Right kidney (tissue), 1 donor: ENCODE measurements at regions not wholly inside any gene's neighbourhood (a gene's known extent, or its start where the extent isn't known, plus 50 kb on each side); places are given as distances from the start of the nearest gene placed in this dataset.
"Not testable (repeated sequence)": the region's sequence is repeated elsewhere in the genome, so short reads cannot be mapped to it uniquely, and the experiment has no call there.

Experiments used
- DNase-seq: peaks from one replicate; pipeline ENCODE4 v3.0.0-alpha.2; 2016

DNA sequence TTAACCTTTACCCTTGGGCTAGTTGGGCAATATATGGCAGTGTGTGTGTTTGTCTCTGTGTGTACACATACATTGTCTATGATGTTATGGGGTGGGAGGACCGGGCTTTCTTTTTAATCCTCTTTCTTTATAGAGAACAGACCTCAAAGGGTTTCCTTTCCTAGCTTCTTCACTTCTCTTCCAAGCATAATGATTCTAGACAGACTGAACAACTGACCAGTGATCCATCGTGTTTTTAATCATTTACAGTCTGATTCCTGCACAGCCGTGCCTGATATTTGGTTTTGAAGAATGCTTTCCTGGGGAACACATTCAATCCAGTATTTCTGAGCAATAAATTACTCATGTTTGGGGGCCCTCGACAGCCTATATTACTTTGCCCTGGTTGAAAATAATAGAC is 481.1 kb upstream of the DCN start:
- no peak for DNase-seq

DNA sequence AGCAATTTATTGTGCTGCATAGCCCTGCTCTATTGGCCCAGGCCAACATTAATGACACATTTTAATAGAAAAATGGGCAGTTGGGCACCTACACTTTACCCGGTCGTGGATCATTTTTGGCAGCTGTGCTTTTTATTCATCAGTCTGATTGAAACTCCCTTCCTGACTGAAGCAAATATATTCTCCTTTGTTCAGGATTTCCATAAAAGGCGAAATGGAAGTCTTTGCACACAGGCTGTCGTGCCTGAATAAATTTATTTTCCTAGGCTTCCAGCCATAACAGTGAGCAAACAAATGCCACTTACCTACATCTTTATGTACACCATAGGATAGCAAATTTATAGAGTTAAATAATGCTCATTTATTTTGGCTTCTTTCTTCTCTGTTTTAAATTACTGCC is 480.7 kb upstream of the DCN start:
- no peak for DNase-seq

DNA sequence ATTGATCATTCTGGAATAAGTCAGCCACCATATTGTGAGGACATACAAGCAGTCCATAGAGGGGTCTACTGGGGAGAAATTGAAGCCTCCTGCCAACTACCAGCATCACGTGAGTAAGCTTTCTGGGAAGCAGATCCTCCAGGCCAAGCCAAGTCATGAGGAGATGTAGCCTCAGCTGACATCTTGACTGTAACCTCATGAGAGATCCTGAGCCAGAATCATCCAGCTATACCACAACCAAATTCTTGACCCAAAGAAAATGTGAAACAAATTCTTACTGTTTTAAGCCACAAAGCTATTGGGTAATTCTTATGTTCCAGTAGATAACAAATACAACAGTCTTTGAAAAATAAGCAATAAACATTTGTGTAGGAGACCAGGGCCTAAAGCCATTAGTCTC is 479.4 kb upstream of the DCN start:
- no peak for DNase-seq

DNA sequence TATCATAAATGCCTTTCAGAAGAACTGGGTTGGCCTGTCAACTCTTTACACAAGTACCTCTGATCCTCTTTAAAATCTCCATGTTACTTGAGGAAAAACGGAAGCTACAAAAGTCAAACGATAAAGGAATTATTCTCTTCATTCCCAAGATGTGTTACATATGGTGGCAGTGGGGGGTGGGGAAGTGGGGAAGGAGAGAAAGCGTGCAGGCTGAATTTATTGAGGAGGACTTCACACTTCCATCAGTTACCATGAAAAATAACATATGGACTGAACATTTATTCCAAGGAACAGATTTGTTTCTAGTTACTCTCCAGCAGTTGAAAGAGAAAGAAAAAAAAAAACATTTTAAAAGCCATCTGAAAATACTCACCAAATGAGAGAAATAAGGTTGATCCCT is 474.4 kb upstream of the DCN start:
- no peak for DNase-seq

DNA sequence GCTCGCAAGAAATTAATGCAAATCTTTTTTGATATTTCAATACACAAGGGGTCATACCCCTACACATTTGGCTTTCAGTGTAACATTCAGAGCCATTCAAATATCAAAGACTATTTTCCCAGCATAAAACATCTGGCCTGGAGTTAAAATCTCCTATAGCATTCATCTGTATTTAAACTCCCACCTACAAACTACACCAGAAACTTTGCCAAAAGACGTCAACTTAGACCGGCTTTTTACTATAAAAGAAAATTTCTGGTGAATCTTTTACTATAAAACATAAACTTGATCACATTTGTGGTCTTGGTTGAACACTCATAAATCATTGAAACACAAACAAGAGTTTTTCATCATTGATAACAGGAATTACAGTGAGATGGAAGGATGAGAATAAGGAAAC is 473.3 kb upstream of the DCN start:
- DNase-seq: no peak

DNA sequence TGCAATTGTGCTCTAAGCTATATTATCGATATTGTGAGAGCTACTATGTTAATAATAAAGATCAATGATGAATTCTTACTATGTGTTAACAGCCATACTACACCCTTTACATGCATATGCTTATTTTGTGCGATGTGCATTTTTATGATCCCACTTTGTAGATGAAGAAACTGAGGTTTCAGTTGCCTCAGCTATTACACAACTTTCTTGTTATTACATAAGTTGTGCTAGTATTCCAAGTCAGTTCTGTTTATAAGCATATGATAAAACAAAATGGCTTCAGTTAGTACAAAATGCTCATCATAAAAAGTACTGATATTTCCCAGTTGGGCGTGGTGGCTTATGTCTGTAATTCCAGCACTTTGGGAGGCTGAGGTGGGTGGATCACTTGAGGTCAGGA is 471.5 kb upstream of the DCN start:
- DNase-seq: no peak

DNA sequence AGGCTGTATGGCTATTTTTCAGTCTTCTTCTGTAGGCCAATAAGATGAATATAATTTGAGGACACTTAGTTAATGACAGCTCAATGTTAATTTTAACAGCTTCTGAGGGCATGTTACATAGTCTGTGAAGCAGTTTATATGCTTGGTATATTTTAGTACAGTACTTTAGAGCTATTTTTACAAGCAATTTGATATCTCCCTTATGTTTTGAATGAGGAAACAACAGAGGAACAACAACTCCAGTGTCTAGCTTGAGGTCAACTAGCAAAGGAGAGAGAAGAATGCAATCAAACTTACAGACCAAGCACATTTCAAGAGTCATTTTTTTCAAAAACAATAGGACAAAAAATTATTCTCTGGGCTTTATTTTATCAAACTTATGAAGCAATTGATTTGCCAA is 469.1 kb upstream of the DCN start:
- no peak for DNase-seq

DNA sequence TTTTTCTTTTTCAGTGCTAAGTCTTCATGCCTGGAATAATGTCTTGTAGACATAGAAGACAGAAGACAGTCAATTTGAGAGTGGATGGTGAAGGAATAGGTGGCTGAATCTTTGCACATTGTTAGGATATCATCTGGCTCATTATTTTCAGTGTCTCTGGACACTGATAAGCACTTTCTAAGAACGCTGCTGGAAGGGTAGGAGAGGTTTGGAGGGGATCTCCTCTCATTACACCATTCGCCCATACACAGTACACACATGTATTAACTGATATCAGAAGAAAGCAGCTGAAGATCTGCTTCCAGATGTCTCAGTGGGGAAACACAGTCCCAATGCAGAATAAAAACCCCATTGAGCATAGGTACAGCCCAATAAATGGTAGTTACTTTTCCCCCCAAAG is 461.1 kb upstream of the DCN start:
- no peak for DNase-seq

DNA sequence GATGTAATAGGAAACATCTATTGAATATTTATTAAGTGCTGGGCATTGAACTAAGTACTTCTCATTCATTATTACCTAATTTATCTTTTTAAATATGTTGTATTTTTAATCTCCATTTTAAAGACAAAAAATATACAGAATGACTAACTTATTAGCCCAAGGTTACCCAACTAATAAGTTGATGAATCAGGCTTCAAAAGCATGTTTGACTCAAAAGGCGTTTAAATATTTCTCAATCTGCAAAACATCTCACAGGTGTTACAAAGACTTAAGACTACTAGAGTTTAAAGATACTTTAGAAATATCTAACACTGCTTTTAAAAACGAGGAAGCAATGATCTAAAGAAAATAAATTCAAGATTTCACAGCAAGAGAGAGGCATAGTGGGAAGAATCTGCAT is 457.4 kb upstream of the DCN start:
- DNase-seq: no peak

DNA sequence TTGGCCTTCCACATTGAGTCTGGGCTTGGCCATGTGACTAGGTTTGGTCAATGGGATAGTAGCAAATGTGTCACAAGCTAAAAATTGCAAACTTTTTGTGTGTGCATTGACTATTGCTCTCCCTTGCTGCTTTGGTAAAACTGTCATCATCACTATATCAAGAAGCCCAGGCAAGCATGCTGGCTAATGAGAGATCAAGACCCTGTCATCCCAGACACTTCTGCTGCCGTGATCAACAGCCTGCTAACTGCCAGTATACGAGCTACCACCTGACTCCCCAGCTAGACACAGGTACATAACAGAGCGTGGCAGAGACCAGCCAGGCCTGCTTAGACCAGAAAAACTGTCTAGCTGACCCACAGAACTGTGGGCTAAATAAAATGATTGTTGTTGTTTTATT is 456.7 kb upstream of the DCN start:
- no peak for DNase-seq

DNA sequence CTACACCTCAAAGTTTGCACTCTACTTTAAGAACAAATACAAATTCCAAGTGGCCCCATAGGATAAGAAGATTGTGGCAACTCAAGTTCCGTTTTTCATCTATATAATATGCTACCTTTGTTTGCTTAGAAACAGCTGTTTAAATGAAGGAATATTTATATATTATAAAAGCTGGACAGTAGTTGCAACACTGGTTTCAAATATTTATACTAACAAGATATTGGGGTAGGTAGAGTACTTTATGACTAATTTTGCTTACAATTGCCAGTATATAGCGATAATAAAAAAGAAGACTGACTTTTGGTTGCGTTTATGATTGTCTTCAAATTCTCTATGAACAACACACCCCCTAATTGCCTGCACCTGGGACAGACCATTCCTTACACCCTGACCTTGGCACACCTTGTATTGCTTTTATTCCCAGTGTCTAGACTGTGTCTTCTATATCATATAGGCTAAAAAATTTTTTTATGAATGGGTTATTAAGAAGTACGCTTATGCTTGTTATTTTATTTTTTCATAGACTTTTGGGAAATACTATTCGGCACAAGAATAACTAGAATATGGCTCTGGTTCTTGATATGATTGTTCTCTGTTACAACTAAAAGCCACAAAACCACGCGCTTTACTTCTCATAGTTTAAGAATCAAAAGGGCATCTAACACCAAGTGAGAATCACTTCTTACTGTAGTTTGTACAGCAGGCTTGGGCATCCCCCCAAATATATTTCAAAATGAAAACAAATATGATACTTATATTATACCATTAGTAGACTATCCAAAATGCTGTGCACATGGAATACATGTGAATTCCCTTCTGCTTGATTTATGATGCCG is 455.4 kb upstream of the DCN start:
- DNase-seq: no peak

DNA sequence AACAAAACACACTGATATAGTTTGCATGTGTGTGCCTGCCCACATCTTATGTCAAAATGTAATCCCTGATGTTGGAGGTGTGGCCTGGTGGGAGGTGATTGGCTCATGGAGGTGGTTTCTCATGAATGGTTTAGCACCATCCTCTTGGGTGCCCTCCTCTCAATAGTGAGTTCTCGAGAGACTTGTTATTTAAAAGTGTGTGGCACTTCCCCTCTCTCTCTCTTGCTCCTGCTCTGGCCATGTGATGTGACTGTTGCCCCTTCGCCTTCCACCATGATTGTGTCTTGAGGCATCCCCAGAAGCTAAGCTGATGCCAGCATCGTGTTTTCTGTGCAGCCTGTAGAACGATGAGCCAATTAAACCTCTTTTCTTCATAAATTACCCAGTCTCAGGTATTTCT is 454.1 kb upstream of the DCN start:
- no peak for DNase-seq

DNA sequence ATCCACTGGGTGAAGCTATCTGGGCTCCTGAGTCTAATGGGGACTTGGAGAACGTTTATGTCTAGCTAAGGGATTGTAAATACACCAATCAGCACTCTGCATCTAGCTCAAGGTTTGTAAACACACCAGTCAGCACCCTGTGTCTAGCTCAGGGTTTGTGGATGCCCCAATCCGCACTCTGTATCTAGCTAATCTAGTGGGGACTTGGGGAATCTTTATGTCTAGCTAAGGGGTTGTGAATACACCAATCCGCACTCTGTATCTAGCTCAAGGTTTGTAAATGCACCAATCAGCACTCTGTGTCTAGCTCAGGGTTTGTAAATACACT is 451.7 kb upstream of the DCN start:
- DNase-seq: not testable (repeated sequence)

DNA sequence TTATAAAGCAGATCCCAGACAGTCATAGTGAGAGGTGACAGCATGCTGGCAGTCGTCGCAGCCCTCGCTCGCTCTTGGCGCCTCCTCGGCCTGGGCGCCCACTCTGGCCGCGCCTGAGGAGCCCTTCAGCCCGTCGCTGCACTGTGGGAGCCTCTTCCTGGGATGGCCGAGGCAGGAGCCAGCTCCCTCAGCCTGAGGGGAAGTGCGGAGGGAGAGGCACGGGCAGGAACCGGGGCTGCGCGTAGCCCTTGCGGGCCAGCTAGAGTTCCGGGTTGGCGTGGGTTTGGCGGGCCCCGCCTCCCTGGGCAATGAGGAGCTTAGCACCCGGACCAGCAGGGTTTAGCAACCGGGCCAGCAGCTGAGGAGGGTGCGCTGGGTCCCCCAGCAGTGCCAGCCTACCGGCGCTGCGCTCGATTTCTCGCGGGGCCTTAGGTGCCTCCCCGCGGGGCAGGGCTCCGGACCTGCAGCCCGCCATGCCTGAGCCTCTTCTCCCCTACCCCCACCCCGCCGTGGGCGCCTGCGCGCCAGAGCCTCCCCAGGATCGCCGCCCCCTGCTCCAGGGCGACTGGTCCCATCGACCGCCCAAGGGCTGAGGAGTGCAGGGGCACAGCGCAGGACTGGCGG is 451.2 kb upstream of the DCN start:
- DNase-seq: no peak

DNA sequence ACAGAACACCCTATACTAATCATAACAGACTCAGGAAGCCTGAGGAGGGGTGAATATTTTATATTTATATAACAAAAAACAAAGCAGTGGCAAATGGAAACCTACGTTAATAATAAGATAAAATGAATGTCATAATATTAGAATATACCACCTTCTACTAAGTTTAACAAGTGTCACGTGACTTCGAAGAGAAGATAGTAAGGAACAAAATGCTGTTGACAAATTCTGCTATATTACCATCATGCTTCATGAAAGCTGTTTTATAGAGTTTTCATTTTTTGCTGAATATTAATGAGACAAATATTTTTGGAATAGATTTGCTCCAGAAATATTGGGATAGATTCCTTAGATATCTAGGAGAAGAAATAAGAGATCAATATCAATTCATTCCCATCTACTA is 450.6 kb upstream of the DCN start:
- no peak for DNase-seq

DNA sequence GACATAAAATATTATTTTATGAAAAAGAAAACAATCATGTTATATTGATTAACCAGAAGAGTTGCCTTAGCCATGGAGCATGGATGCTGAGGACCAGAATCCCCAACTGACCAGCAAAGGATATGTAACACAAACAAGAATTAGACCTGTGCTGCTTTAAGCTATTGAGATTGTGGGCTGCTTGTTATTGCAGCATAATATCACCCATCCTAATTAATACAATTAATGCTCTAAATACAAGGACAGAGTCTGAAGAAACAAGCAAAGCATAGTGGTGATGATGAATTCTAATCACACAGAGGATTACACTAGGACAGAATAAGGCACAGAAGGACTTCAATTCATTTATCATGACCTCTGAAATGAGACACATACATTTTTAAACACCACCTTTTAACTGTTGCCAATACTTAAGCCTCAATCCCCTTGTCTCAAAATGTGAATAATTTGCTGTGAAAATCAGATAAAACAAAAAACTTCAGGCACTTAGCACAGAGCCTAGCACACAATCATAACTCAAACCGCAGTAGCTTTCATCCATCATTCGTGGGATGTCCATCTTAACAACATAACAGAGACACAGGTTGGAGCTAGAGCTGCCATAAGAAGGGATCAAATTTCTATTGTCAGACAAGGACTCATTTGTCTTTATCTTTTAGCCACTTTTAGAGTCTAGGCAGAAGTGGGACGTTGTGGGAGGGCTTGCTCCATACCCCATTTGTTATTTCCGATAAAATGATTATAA is 449.6 kb upstream of the DCN start:
- no peak for DNase-seq

DNA sequence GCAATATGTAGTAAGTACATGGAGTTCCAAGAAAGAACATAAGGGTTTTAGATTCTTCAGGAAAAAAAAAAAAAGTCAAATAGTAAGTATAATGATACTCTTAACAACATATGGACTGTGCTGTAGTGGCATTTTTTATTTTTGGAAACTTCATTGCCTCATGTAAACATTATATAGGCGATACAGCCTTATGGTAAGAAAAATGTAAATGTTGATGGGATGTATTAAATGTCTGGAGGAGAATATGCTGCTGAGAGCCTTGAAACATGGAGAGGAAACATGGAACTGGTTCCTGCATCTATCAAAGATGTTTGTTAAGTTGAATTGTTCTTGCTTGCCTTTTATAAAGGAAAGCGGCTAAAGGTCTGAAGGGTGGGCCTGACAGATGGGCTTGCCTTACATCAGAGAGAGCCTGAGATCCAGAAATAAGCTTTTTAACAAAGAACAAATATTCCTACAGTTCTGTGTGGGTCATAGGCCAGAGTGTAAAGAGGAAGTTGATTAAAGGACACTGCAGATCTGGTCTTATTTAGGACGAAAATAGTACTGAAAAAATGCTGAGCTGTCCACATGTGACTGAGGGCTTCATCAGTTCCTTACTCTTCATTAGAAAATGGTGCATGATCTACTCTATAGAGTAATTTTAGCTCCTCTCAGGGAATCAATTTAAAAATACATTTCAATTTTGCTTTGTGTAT is 448.1 kb upstream of the DCN start:
- DNase-seq: no peak

DNA sequence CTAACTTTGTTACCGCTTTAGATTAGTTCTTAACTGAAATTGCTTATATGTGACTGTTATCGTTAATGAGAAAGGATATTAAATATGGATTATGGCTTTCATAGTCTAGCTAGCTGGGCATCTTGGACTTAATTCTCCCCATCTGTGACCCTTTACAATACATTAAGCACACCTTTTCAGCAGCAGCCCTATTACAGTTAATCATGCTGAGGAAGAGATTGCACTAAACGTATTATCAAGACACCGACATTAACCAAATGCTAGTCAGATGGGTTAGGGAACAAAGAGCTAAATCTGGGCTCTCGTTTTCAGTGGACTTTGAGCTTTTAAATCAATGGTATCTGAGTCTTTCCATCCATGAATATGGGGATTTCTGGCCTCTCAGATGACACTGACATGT is 447.5 kb upstream of the DCN start:
- no peak for DNase-seq

DNA sequence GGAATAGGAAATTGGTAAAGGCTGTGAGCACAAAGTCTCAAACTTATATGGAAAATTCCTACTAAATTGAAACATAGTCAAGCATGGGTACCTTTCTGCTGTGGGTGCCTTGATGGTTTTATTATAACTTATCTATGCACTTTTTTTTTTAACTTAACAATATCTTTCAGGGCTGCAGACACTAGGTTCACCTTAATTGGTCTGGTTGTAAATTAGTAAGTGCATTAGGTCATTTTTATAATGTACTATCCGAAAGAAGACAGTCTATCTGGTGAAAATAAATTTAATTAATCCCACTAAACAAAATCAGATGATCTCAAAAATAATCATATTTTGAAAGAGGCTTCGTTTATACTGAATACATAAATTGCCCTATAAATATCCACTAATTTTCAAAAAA is 446.8 kb upstream of the DCN start:
- DNase-seq: no peak

DNA sequence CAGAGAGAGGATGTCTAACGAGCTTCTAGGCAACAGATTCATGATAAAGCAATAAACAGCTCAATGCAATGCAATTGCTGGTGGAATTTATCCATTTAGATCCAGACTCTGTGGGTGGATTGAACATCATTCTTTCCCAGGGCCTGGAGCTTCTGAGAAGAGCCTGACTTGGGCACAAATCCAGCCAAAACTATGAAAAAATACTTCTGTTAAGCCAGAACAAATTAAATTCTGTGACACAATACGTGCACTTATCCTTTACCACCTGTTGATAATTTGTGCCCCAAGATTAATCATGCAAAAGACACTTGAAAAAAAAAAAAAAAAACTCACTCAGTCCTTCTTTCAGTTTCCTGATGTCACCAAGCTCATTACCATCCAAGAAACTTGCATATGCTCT is 446.0 kb upstream of the DCN start:
- DNase-seq: no peak

DNA sequence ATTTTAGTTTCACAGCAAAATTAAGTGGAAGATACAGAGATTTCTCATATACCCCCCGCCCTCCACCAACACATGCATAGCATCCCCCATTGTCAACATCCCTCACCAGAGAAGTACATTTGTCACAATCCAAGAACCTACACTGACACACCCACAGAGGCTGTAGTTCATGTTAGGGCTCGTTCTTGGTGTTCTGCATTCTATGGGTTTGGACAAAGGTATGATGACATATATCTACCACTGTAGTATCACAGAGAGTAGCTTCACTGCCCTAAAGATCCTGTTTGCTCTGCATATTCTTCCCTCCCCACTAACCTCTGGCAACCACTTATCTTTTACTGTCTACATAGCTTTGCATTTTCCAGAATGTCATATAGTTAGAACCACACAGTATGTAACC is 444.6 kb upstream of the DCN start:
- DNase-seq: no peak

DNA sequence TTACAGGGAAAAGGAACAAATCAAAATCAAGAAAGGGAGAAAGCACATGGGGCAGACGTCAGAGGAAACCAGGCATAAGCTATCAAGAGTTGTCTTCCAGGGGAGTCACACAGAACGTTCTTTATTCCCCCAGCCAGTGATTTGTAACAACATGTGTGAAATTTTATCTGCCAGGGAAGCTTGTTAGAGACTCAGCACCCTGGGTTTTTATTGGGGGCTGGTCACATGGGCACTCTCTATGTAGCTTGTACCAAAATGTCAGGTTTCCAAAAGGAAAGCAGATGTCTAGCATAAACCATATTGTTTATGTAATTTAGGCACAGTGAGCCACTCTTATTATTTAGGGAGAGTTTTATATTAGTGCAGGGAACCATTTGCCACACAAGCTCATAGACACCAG is 440.4 kb upstream of the DCN start:
- DNase-seq: no peak

DNA sequence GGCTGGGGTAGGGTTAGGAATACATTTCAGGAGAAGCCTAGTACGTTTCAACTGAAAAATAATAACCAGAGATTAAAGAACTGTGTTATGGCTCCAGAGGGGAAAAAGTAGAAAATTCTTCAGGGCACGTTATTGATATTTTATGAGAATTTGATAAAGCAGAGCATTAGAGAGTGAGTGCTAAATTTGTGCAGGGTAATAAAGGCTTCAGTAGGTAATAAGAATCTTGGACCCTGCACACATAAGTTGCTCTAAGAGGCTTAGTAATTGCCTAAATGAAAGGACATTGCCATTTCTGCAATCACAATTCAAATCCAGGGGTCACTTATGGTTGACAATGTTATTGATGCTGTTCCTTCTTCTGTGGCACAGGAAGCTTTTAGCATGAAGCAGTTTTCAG is 439.4 kb upstream of the DCN start:
- no peak for DNase-seq
